ENCODE measurements at regions not wholly inside any gene's neighbourhood (a gene's known extent, or its start where the extent isn't known, plus 50 kb on each side); places are given as distances from the start of the nearest gene placed in this dataset.

- H3K4me3 ChIP-seq (ENCODE audit: low read depth, low read length), result no peak overlapping the region
- TF ChIP-seq CTCF (IDR thresholded peaks at IDR 0.05; ENCODE audit: insufficient read depth, low read depth, low read length, missing control alignments), result no peak
- no peak for DNase-seq (ENCODE audit: low read depth)
Measured at GRCh38 chr12:28023156-28023887, 50.8 kb upstream of the PTHLH start.

DNA sequence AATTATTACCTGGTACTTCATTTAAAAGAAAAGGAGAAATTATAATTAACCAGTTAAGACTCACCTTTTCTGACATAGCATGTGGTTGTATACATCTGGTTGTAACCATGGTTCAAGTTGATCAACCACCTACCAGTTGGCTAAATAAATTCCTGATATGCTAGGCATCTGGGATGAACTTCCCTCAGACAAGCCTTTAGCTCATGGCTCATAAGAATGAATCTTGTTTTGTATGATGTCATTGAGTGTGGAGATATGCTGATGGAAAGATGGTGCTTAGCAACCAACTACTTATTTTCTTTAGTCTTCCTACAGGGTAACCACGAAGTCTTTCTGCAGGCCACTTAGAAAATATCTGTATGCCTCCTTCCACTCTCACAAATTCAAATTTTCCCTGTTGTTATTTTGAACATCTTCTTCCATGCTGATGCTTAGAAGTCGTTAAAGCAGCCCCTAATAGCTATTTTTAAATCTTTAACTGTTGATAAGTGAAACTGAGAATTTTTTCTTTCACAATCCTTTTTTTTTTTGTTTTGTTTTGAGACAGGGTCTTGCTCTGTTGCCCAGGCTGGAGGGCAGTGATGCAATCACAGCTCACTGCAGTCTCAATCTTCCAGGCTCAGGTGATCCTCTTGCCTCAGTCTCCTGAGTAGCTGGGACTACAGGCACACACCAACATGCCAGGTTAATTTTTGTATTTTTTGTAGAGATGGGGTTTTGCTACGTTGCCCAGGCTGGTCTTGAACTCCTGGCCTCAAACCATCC lies 51.9 kb upstream of the PTHLH start:
- no peak overlapping the region for H3K4me3 ChIP-seq (ENCODE audit: low read depth, low read length)
- DNase-seq (ENCODE audit: low read depth), result no peak
- no peak for TF ChIP-seq CTCF (IDR thresholded peaks at IDR 0.05; ENCODE audit: insufficient read depth, low read depth, low read length, missing control alignments)

- TF ChIP-seq CTCF (IDR thresholded peaks at IDR 0.05; ENCODE audit: insufficient read depth, low read depth, low read length, missing control alignments), result no peak
- H3K4me3 ChIP-seq (ENCODE audit: low read depth, low read length), result no peak overlapping the region
- no peak for DNase-seq (ENCODE audit: low read depth)
Measured at GRCh38 chr12:28025821-28026505, 53.4 kb upstream of the PTHLH start.

- no peak for TF ChIP-seq CTCF (IDR thresholded peaks at IDR 0.05; ENCODE audit: insufficient read depth, low read depth, low read length, missing control alignments)
- no peak overlapping the region for H3K4me3 ChIP-seq (ENCODE audit: low read depth, low read length)
- no peak for DNase-seq (ENCODE audit: low read depth)
Measured at GRCh38 chr12:28026701-28027100, 54.2 kb upstream of the PTHLH start.

GRCh38 chr12:28027328-28027727 lies 54.8 kb upstream of the PTHLH start:
- no peak for DNase-seq (ENCODE audit: low read depth)
- TF ChIP-seq CTCF (IDR thresholded peaks at IDR 0.05; ENCODE audit: insufficient read depth, low read depth, low read length, missing control alignments), result no peak
- no peak overlapping the region for H3K4me3 ChIP-seq (ENCODE audit: low read depth, low read length)

DNA sequence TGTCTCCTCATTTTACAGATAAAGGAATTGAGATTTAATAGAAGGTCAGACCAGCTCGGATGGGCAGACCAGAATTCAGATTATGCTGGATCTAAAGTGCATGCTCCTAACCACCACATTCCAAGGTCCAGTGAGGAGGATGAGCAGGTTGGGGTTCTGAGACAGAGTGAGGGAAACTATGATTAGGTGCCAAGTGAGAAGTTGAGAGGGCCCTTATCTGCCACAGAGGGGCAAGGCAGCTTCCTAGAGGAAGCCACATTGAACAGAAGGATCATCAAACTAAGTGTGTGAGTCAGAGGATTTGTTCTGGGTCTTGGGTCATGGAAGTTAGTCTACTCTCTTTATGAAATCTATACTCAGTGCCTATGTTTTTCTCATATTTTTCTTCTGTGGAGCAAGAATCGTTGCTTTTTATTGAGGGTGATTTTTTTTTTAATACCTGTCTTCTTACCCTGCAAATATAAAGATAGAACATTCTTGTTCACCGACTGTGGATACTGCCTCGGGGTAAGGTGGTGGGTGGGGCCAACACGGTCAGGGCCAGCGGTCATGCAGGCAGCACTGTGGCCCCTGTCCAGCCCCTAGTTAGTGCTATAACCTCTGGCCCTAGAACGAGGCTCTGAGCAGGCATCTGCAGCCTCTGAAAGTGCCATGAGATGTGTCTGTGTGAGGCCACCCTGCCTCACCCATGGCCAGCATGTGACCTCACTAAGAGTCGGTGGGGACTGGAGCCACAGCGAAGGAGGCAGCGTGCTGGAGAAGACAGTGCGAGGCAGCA lies 55.6 kb upstream of the PTHLH start:
- no peak overlapping the region for H3K4me3 ChIP-seq (ENCODE audit: low read depth, low read length)
- no peak for DNase-seq (ENCODE audit: low read depth)
- TF ChIP-seq CTCF (IDR thresholded peaks at IDR 0.05; ENCODE audit: insufficient read depth, low read depth, low read length, missing control alignments), result no peak

Measured in GM12865 (cell line).